ENCODE measurements at regions not wholly inside any gene's neighbourhood (a gene's known extent, or its start where the extent isn't known, plus 50 kb on each side); places are given as distances from the start of the nearest gene placed in this dataset.
"Not testable (repeated sequence)": the region's sequence is repeated elsewhere in the genome, so short reads cannot be mapped to it uniquely, and the experiment has no call there.

GRCh38 chr16:47829850-47830600 is 325.8 kb downstream of the ABCC12 start:
- no peaks in the 10 kb centered on the region for H3K79me2 ChIP-seq (ENCODE audit: insufficient read depth)
- H3K4me3 ChIP-seq: no peak overlapping the region
- H4K20me1 ChIP-seq (ENCODE audit: insufficient read depth): no peaks in the 10 kb centered on the region
- no peak overlapping the region for H3K27ac ChIP-seq
- peaks cover 4% of the 10 kb centered on the region; the same call in 1 of the 2 replicates for H3K27me3 ChIP-seq (replicated peaks; ENCODE audit: insufficient read depth)
- no peak for DNase-seq
- no peaks in the 10 kb centered on the region for H3K9me2 ChIP-seq (ENCODE audit: insufficient read depth)
- no peak overlapping the region for H2AFZ ChIP-seq
- H3K9me3 ChIP-seq (ENCODE audit: low read depth): no peaks in the 10 kb centered on the region
- no peak overlapping the region for H3K4me2 ChIP-seq (ENCODE audit: unreplicated experiment)
- WGBS, 2 experiments (ENCODE audit: low coverage in 1 of 2, low lambda C conversion rate in 2 of 2, missing lambda C conversion rate in 2 of 2): 40 to 41% methylated on average over 2 of the region's 2 CpGs
- no peak overlapping the region for H3K9ac ChIP-seq
- in situ Hi-C loops (cut with MboI): no loop called here
- no peak for TF ChIP-seq EZH2phosphoT487 (IDR thresholded peaks at IDR 0.05; ENCODE audit: insufficient read depth, low read depth)
- TF ChIP-seq EZH2 (IDR thresholded peaks at IDR 0.05; ENCODE audit: insufficient read depth, poor library complexity, severe bottlenecking): no peak
- H3K36me3 ChIP-seq (ENCODE audit: low read depth): no peaks in the 10 kb centered on the region
- H3K4me1 ChIP-seq (ENCODE audit: insufficient read depth): no peaks in the 10 kb centered on the region
- no peaks in the 10 kb centered on the region for H3F3A ChIP-seq (ENCODE audit: insufficient read depth)

- H3F3A ChIP-seq (ENCODE audit: insufficient read depth): no peaks in the 10 kb centered on the region
- no peak overlapping the region for H2AFZ ChIP-seq
- H3K9ac ChIP-seq: no peak overlapping the region
- H3K4me2 ChIP-seq (ENCODE audit: unreplicated experiment): no peak overlapping the region
- H3K79me2 ChIP-seq (ENCODE audit: insufficient read depth): no peaks in the 10 kb centered on the region
- peaks cover 4% of the 10 kb centered on the region; the same call in 1 of the 2 replicates for H3K27me3 ChIP-seq (replicated peaks; ENCODE audit: insufficient read depth)
- no peak overlapping the region for H3K4me3 ChIP-seq
- no peak overlapping the region for H3K27ac ChIP-seq
- no peaks in the 10 kb centered on the region for H3K4me1 ChIP-seq (ENCODE audit: insufficient read depth)
- H4K20me1 ChIP-seq (ENCODE audit: insufficient read depth): no peaks in the 10 kb centered on the region
- H3K9me3 ChIP-seq (ENCODE audit: low read depth): no peaks in the 10 kb centered on the region
- 27 to 28% methylated on average over 4 of the region's 4 CpGs for WGBS, 2 experiments (ENCODE audit: low coverage in 1 of 2, low lambda C conversion rate in 2 of 2, missing lambda C conversion rate in 2 of 2)
- H3K36me3 ChIP-seq (ENCODE audit: low read depth): no peaks in the 10 kb centered on the region
- in situ Hi-C loops (cut with MboI): no loop called here
- no peak for DNase-seq
- H3K9me2 ChIP-seq (ENCODE audit: insufficient read depth): no peaks in the 10 kb centered on the region
- no peak for TF ChIP-seq EZH2phosphoT487 (IDR thresholded peaks at IDR 0.05; ENCODE audit: insufficient read depth, low read depth)
Measured at GRCh38 chr16:47826070-47826469, 329.7 kb downstream of the ABCC12 start.

- H3K4me3 ChIP-seq: no peak overlapping the region
- in situ Hi-C loops (cut with MboI): no loop called here
- no peaks in the 10 kb centered on the region for H3K9me3 ChIP-seq (ENCODE audit: low read depth)
- H3K4me1 ChIP-seq (ENCODE audit: insufficient read depth): no peaks in the 10 kb centered on the region
- no peak for TF ChIP-seq EZH2phosphoT487 (IDR thresholded peaks at IDR 0.05; ENCODE audit: insufficient read depth, low read depth)
- no peak for TF ChIP-seq EZH2 (IDR thresholded peaks at IDR 0.05; ENCODE audit: insufficient read depth, poor library complexity, severe bottlenecking)
- WGBS, 2 experiments (ENCODE audit: low coverage in 1 of 2, low lambda C conversion rate in 2 of 2, missing lambda C conversion rate in 2 of 2): 33 to 44% methylated on average over 4 of the region's 4 CpGs
- DNase-seq: no peak
- H3K4me2 ChIP-seq (ENCODE audit: unreplicated experiment): no peak overlapping the region
- no peaks in the 10 kb centered on the region for H3K79me2 ChIP-seq (ENCODE audit: insufficient read depth)
- H2AFZ ChIP-seq: no peak overlapping the region
- H3K27me3 ChIP-seq (replicated peaks; ENCODE audit: insufficient read depth): no peaks in the 10 kb centered on the region
- H3F3A ChIP-seq (ENCODE audit: insufficient read depth): no peaks in the 10 kb centered on the region
- H3K27ac ChIP-seq: no peak overlapping the region
- H3K9me2 ChIP-seq (ENCODE audit: insufficient read depth): no peaks in the 10 kb centered on the region
- no peak overlapping the region for H3K9ac ChIP-seq
- no peaks in the 10 kb centered on the region for H3K36me3 ChIP-seq (ENCODE audit: low read depth)
- H4K20me1 ChIP-seq (ENCODE audit: insufficient read depth): no peaks in the 10 kb centered on the region
Measured at GRCh38 chr16:47817048-47817447, 338.7 kb downstream of the ABCC12 start.

GRCh38 chr16:47816511-47816910 is 339.3 kb downstream of the ABCC12 start:
- Histone ChIP-seq H3K79me2 (ENCODE audit: insufficient read depth) (no peaks in the 10 kb centered on the region), H3K9ac (no peak overlapping the region), H3K27me3 (replicated peaks; ENCODE audit: insufficient read depth) (no peaks in the 10 kb centered on the region), H3K4me2 (ENCODE audit: unreplicated experiment) (no peak overlapping the region), H3K36me3 (ENCODE audit: low read depth) (no peaks in the 10 kb centered on the region), H3K9me2 (ENCODE audit: insufficient read depth) (no peaks in the 10 kb centered on the region), H3K27ac (no peak overlapping the region), H3K4me1 (ENCODE audit: insufficient read depth) (no peaks in the 10 kb centered on the region), H4K20me1 (ENCODE audit: insufficient read depth) (no peaks in the 10 kb centered on the region), H2AFZ (no peak overlapping the region), H3K9me3 (ENCODE audit: low read depth) (no peaks in the 10 kb centered on the region), H3F3A (ENCODE audit: insufficient read depth) (no peaks in the 10 kb centered on the region), H3K4me3 (no peak overlapping the region)
- in situ Hi-C loops (cut with MboI): no loop called here
- TF ChIP-seq EZH2phosphoT487 (IDR thresholded peaks at IDR 0.05; ENCODE audit: insufficient read depth, low read depth) (no peak), EZH2 (IDR thresholded peaks at IDR 0.05; ENCODE audit: insufficient read depth, poor library complexity, severe bottlenecking) (no peak)
- DNase-seq: no peak

- Histone ChIP-seq H2AFZ (no peak overlapping the region), H3K4me1 (ENCODE audit: insufficient read depth) (no peaks in the 10 kb centered on the region), H3K27ac (no peak overlapping the region), H4K20me1 (ENCODE audit: insufficient read depth) (no peaks in the 10 kb centered on the region), H3K36me3 (ENCODE audit: low read depth) (no peaks in the 10 kb centered on the region), H3K9ac (no peak overlapping the region), H3K79me2 (ENCODE audit: insufficient read depth) (no peaks in the 10 kb centered on the region), H3F3A (ENCODE audit: insufficient read depth) (no peaks in the 10 kb centered on the region), H3K9me2 (ENCODE audit: insufficient read depth) (no peaks in the 10 kb centered on the region), H3K9me3 (ENCODE audit: low read depth) (no peaks in the 10 kb centered on the region), H3K4me3 (no peak overlapping the region), H3K4me2 (ENCODE audit: unreplicated experiment) (no peak overlapping the region), H3K27me3 (replicated peaks; ENCODE audit: insufficient read depth) (no peaks in the 10 kb centered on the region)
- TF ChIP-seq EZH2 (IDR thresholded peaks at IDR 0.05; ENCODE audit: insufficient read depth, poor library complexity, severe bottlenecking) (no peak), EZH2phosphoT487 (IDR thresholded peaks at IDR 0.05; ENCODE audit: insufficient read depth, low read depth) (no peak)
- in situ Hi-C loops (cut with MboI): no loop called here
- DNase-seq: no peak
Measured at GRCh38 chr16:47815655-47816054, 340.1 kb downstream of the ABCC12 start.

- DNase-seq; H3F3A ChIP-seq (ENCODE audit: insufficient read depth); H3K9me3 ChIP-seq (ENCODE audit: low read depth); H2AFZ ChIP-seq; H4K20me1 ChIP-seq (ENCODE audit: insufficient read depth); in situ Hi-C loops (cut with MboI); H3K9ac ChIP-seq; H3K4me1 ChIP-seq (ENCODE audit: insufficient read depth); H3K9me2 ChIP-seq (ENCODE audit: insufficient read depth); H3K4me2 ChIP-seq (ENCODE audit: unreplicated experiment); H3K4me3 ChIP-seq; H3K36me3 ChIP-seq (ENCODE audit: low read depth); H3K27me3 ChIP-seq (replicated peaks; ENCODE audit: insufficient read depth); H3K79me2 ChIP-seq (ENCODE audit: insufficient read depth); H3K27ac ChIP-seq: not testable (repeated sequence)
- WGBS, 2 experiments (ENCODE audit: low coverage in 1 of 2, low lambda C conversion rate in 2 of 2, missing lambda C conversion rate in 2 of 2): 22 to 34% methylated on average over 3 of the region's 3 CpGs
Measured at GRCh38 chr16:47811758-47812157, 344.0 kb downstream of the ABCC12 start.
